HG03432 (cell line): ENCODE measurements at regions not wholly inside any gene's neighbourhood (a gene's known extent, or its start where the extent isn't known, plus 50 kb on each side); places are given as distances from the start of the nearest gene placed in this dataset.
A peak's percentile ranks its signal among the peaks of the same experiment; 100 is the strongest.

ENCODE experiments used
- ATAC-seq: cut with Tn5 transposase; IDR thresholded peaks from one replicate; pipeline ENCODE4 v1.9.1; 2021; ENCODE audit warnings: mild to moderate bottlenecking, moderate library complexity; ENCODE audit not compliant: unreplicated experiment

- ATAC-seq: no peak
Observed at GRCh38 chr18:32544088-32544487, 73.4 kb upstream of the GAREM1 start.

- no peak for ATAC-seq
Observed at GRCh38 chr18:32542221-32542798, 71.6 kb upstream of the GAREM1 start.

GRCh38 chr18:32530947-32531651 lies 60.4 kb upstream of the GAREM1 start:
- ATAC-seq: peak; percentile 99

- ATAC-seq: no peak
Observed at GRCh38 chr18:32529722-32530420, 59.2 kb upstream of the GAREM1 start.

GRCh38 chr18:32520771-32521170 lies 50.1 kb upstream of the GAREM1 start:
- ATAC-seq: no peak
